GM18868 (cell line): ENCODE measurements at regions not wholly inside any gene's neighbourhood (a gene's known extent, or its start where the extent isn't known, plus 50 kb on each side); places are given as distances from the start of the nearest gene placed in this dataset.

Source experiments
- ATAC-seq: cut with Tn5 transposase; IDR thresholded peaks from one replicate; pipeline ENCODE4 v1.9.1; 2021; ENCODE audit warnings: mild to moderate bottlenecking, moderate library complexity; ENCODE audit not compliant: unreplicated experiment

GRCh38 chr10:78688230-78688900 lies 380.4 kb upstream of the ZMIZ1 start:
- no peak for ATAC-seq

GRCh38 chr10:78688901-78689583 lies 379.7 kb upstream of the ZMIZ1 start:
- ATAC-seq: no peak

- ATAC-seq: no peak
These were observed 379.2 kb upstream of the ZMIZ1 start for GRCh38 chr10:78689584-78689935.

DNA sequence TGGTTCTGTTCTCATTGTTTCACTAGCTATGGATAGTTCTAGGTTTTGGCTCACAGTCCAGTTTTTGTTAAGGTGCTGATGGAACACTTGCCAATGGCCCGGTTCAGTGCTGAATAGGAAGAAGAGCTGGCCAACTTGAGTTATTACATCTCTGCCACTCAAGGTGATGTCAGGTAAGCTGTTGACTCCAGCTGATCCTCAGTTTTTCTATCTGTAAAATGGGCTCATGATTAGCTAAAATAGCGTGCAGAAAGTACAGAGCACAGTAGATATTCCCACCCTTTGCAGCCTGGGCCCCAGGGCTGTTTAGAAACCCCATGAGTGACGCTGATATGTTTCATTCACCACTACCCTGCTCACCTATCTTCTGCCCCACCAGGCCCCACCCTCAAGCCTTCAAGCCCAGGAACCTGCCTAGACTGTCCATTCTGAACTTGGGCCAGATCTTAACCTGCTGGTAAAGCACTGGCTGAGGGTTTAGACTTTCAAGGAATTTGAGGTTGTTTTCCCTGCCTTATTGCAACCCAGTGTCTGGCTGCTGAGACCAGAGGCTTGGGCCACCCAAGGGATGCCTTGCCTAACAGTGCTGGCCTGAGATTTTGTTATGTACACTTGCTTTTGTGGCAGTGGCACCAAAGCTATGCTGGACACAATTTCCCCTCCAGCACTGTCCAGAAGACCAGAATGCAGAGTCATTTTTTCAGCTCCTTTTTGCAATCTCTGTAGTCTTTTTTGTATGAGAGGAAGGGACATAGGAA lies 378.2 kb upstream of the ZMIZ1 start:
- ATAC-seq: no peak

DNA sequence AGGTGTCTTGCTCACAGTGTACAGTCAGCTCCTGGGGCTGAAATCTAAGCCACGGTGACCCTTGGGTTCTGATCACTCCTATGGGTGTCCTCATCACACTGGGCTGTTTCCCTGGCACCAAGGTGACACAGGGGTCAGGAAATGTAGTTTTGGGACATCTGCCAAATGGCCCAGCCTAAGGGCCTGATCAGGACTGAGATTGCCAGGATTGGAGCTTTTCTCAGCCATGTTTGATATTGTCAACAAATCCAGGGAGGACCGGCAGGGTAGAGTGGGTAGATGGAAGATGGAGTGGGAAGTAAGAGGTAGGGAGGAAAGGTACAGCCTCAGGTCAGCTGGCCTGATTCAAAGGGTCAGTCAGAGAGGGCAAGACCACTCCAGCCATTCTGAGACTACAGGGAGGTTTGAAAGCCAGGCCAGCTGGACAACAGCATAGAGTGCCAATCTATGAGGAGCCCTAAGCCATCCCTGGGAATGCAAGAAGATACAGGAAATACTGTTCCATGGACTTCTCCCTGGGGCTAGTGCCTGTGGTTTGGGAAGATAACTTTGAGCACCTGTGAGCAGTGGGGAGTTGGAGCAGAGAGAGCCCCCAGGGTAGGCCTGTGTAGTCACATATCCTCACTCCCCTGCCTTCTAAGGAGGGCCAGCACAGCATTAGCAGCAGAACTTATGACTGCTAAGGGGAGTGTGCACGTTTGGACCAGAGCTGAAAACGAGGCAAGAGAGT lies 377.3 kb upstream of the ZMIZ1 start:
- ATAC-seq: no peak

DNA sequence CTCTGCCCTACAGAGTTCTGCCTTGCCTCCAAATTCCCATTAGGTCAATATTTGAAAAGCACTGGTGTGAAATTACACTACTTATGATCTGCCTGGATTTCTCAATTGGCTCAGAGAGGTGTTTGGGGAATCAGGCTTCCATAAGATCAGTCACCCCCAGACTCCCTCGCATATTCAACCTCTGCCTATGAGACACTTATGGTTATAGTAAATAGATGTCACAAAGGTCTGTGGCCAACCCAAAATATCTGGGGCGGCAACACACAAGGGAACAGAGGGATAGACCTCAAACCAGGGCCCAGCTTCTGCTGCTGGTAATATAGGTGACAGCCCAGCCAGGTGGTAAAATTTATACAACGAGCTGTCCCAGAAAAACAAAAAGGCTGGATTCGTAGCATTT lies 376.7 kb upstream of the ZMIZ1 start:
- no peak for ATAC-seq

GRCh38 chr10:78695846-78696245 lies 372.9 kb upstream of the ZMIZ1 start:
- no peak for ATAC-seq

- ATAC-seq: no peak
These were observed 371.9 kb upstream of the ZMIZ1 start for GRCh38 chr10:78696791-78697395.

DNA sequence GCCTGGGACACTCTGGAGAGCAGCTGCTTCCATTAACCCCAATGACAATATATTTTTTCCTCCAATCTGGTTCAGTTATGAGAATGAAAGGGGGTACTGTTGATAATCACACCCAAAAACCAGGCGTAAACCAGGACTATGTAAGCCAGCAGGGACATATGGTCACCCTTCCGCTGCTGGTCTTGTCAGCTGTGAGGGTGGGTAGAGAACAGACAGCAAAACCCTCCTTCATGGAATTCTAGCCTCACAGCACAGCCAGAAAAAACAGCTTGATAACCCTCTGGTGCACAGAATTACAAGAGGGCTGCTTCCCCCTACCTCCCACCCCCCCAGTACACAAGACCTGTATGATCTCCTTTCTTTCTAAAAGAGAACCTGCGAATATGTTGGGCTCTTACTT lies 368.8 kb upstream of the ZMIZ1 start:
- ATAC-seq: no peak

DNA sequence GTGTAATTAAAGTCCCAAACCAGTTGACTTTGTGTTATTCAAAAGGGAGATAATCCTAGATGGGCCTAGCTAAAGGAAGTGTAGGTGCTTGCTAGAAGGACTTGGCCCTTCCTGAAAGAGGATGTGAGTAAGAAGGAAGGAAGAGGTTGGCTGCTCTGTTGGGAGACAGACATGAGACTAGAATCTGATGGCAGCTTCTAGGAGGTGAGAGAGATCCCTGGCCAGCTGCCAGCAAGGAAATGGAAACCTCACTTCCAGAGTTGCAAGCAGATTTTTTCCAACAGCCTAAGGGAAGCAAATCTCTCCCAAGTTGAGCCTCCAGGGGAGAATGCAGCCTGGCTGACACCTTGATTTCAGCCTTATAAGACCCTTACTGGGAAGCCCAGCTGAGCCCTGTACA lies 368.4 kb upstream of the ZMIZ1 start:
- no peak for ATAC-seq

GRCh38 chr10:78700816-78701520 lies 367.8 kb upstream of the ZMIZ1 start:
- no peak for ATAC-seq

DNA sequence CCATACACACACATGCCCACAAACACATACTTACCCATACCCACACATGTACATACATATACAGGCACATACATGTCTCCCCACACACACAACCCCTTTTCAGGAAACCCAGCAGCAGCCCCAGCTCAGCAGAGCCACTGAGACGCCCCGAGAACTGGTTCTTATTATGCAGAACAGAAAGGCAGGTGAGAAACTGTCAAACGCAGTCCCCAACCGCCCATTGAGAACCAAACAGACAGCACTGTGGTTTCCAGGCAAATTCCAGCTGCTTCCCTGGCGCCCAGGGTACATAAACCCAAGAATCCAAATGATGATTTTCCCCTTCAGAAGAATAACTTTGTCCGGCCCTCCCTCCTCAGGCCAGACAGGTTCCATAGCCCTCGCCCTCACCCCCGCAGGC lies 366.6 kb upstream of the ZMIZ1 start:
- ATAC-seq: no peak

- ATAC-seq: no peak
These were observed 365.9 kb upstream of the ZMIZ1 start for GRCh38 chr10:78702876-78703275.

DNA sequence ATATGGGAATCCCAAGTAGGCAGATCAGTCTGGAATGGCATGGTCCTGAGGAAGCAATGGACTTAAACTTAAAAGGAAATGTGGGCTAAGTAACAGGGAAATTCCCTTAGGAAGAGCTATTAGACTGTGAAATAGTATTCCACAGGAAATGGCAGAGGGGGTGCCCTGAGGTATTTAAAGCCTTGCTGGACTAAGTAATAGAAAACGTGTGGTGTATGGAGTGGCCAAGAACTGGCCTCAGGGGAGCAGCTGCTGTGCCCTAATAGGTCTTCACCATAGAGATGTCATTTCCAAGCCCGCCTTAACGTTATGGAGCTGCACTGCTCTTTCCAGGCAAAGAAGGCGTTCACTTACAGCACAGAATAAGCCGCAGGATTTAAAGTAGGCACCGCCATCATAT lies 365.2 kb upstream of the ZMIZ1 start:
- no peak for ATAC-seq

DNA sequence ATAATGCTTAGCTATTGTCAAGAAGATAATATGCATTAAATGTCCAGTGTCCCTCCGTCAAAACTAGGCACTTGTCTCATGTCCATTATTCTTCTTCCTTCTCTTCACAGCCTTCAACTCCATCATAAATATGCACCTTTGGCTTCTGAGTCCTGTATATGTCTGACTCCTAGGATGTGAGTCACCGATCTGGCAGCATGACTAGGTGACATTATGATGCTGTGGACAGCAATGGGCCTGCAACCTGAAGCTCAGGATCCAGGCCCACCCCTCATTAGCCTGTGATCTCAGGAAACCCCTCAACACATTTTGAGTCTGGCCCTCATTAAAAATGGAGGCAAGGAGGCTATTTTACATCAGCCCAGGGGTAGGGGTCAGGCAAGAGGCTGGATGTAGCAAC lies 362.5 kb upstream of the ZMIZ1 start:
- ATAC-seq: no peak

GRCh38 chr10:78706726-78707540 lies 361.8 kb upstream of the ZMIZ1 start:
- ATAC-seq: no peak

DNA sequence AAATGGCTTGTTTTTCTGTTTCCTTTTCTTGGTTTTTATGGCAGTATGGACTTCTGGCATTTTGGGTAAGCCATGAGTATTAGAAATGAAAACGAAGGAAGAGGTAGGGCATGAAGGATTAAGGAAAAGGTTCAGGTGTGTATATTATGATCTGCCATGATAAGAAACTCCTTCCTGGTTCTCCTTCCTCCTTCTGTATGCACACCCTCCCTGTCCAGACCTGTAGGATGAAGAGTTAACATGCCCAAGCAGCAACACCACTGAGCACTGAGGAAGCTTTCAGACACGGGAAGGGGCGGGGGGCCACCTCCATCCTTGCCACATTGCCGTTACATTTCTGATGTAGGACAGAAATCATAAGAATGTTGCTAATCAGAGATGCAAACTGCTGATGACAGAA lies 361.0 kb upstream of the ZMIZ1 start:
- ATAC-seq: no peak

DNA sequence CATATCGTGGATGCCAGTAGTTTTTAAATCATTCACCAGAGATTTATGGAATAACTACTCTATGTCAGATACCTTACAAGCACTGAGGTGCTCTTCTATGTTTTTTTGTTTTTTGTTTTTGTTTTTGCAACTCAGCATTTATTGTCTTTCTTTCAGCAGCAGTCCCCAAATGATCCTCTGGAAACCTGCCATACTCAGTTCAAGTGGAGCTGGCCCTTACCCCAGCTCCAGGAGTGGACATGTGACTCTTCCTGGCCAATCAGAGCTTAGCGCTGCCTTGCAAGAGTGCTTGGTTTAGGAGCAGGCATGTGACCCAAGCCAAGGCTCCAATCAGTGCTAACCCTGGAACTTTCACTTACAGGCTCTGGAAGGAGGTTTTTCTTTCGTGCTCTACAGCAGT lies 356.6 kb upstream of the ZMIZ1 start:
- no peak for ATAC-seq

- ATAC-seq: no peak
These were observed 355.1 kb upstream of the ZMIZ1 start for GRCh38 chr10:78713659-78714058.

GRCh38 chr10:78714225-78714624 lies 354.5 kb upstream of the ZMIZ1 start:
- ATAC-seq: no peak
